Suprapubic skin (tissue), 4 donors: ENCODE measurements at regions not wholly inside any gene's neighbourhood (a gene's known extent, or its start where the extent isn't known, plus 50 kb on each side); places are given as distances from the start of the nearest gene placed in this dataset.

Experiments
- DNase-seq, 2 donors: peaks; one replicate each; pipeline ENCODE4 v3.0.0-alpha.2; 2019; ENCODE audit warnings: low spot score in 2 of 2
- H3K27ac ChIP-seq: fragments of 200-600 bp; sonication (generic); one replicate; pipeline ENCODE4 v1.5.1; 2019
- H3K27me3 ChIP-seq: fragments of 200-600 bp; sonication (generic); one replicate; pipeline ENCODE4 v1.5.1; 2019
- H3K36me3 ChIP-seq: fragments of 200-600 bp; sonication (generic); one replicate; pipeline ENCODE4 v1.5.1; 2019
- H3K4me1 ChIP-seq: fragments of 200-600 bp; sonication (generic); one replicate; pipeline ENCODE4 v1.5.1; 2019
- H3K4me3 ChIP-seq: fragments of 200-600 bp; sonication (generic); one replicate; pipeline ENCODE4 v1.5.1; 2019; ENCODE audit warnings: mild to moderate bottlenecking
- H3K9me3 ChIP-seq: fragments of 200-600 bp; sonication (generic); one replicate; pipeline ENCODE4 v1.5.1; 2019
- CTCF ChIP-seq, 2 donors: fragments of 200-600 bp in 1 of 2; fragments of 450-650 bp in 1 of 2; sonication (generic) in 1 of 2; IDR thresholded peaks; one replicate each; pipeline ENCODE4 v1.5.1; 2016 to 2019; ENCODE audit warnings: antibody characterized with exemption in 2 of 2, mild to moderate bottlenecking in 1 of 2, moderate library complexity in 1 of 2
- EP300 ChIP-seq: sonication (generic); formaldehyde crosslinking; IDR thresholded peaks from one replicate; pipeline ENCODE4 v1.6.1; 2017; ENCODE audit warnings: antibody characterized with exemption
- POLR2A ChIP-seq, 2 donors: fragments of 450-650 bp; IDR thresholded peaks; one replicate each; pipeline ENCODE4 v1.6.1; 2017; ENCODE audit warnings: antibody characterized with exemption in 2 of 2, mild to moderate bottlenecking in 2 of 2, moderate library complexity in 2 of 2
- POLR2AphosphoS5 ChIP-seq, 3 donors: sonication (generic); formaldehyde crosslinking; IDR thresholded peaks; one replicate each; pipeline ENCODE4 v1.6.1; 2017; ENCODE audit warnings: antibody characterized with exemption in 3 of 3
- WGBS: methylation state at CpG from one replicate; pipeline ENCODE4 v1.1.5; 2018; 5-methylcytosine and 5-hydroxymethylcytosine counted together

- Histone ChIP-seq H3K4me3 (no peak overlapping the region), H3K36me3 (no peaks in the 10 kb centered on the region), H3K4me1 (no peaks in the 10 kb centered on the region), H3K27ac (no peak overlapping the region), H3K9me3 (no peaks in the 10 kb centered on the region), H3K27me3 (no peaks in the 10 kb centered on the region)
- DNase-seq, result no peak
- WGBS, result 97% methylated on average over 1 of the region's 1 CpG
- TF ChIP-seq CTCF (IDR thresholded peaks at IDR 0.05), result no peak
- TF ChIP-seq POLR2A (IDR thresholded peaks at IDR 0.05), result no peak
- TF ChIP-seq POLR2AphosphoS5 (IDR thresholded peaks at IDR 0.05), result no peak
- no peak for TF ChIP-seq EP300
Measured at GRCh38 chr16:51869176-51869575, 677.8 kb downstream of the TOX3 start.

DNA sequence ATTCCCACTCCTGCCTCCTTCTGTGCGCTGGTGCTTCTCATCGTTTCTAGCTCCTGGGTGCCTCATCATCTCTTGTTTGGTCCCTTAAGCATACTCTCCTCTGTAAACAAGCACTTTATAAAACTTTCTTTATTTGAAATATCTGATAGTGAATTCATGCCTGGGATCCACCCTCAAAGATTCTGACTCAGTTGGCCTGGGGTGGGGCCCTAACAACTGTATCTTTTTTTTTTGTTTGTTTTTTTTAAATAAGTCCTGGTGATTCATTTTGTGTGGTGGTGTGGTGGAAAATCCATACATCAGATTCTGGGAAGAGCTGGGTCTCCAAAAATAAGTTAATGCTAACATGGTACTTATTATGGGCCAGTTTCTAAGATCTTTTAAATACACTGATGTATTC lies 678.3 kb downstream of the TOX3 start:
- Histone ChIP-seq H3K27me3 (no peaks in the 10 kb centered on the region), H3K4me1 (no peaks in the 10 kb centered on the region), H3K4me3 (no peak overlapping the region), H3K27ac (no peak overlapping the region), H3K9me3 (no peaks in the 10 kb centered on the region), H3K36me3 (no peaks in the 10 kb centered on the region)
- DNase-seq, result no peak
- no peak for TF ChIP-seq EP300
- no peak for TF ChIP-seq POLR2A (IDR thresholded peaks at IDR 0.05)
- TF ChIP-seq CTCF (IDR thresholded peaks at IDR 0.05), result no peak
- TF ChIP-seq POLR2AphosphoS5 (IDR thresholded peaks at IDR 0.05), result no peak
- WGBS, result 90% methylated on average over 2 of the region's 2 CpGs

GRCh38 chr16:51867386-51868065 lies 679.4 kb downstream of the TOX3 start:
- Histone ChIP-seq H3K4me3 (no peak overlapping the region), H3K27ac (no peak overlapping the region), H3K36me3 (no peaks in the 10 kb centered on the region), H3K9me3 (no peaks in the 10 kb centered on the region), H3K4me1 (no peaks in the 10 kb centered on the region), H3K27me3 (no peaks in the 10 kb centered on the region)
- no peak for TF ChIP-seq POLR2A (IDR thresholded peaks at IDR 0.05)
- TF ChIP-seq POLR2AphosphoS5 (IDR thresholded peaks at IDR 0.05), result no peak
- no peak for TF ChIP-seq EP300
- TF ChIP-seq CTCF (IDR thresholded peaks at IDR 0.05), result no peak
- no peak for DNase-seq
- 83% methylated on average over 8 of the region's 8 CpGs for WGBS

DNA sequence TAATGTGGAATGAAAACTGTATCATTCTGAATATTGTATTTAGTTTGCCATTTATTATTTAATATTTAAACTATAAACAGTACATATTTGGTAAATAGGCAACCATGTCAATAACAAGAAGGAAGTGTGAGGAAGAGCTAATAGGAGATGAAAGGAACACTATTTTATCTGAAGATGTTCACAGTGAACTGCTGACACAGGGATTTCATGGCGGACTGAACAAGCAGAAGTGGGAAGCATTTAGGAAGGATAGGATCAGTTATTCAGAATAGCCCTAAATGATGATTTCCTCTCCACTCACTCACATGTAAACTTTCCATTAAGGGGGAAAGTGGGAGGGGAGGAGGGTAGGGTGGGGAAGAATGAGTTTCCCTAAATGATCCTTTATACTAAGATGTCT lies 682.4 kb downstream of the TOX3 start:
- H3K4me3 ChIP-seq, result no peak overlapping the region
- no peaks in the 10 kb centered on the region for H3K9me3 ChIP-seq
- TF ChIP-seq POLR2A (IDR thresholded peaks at IDR 0.05) (no peak), POLR2AphosphoS5 (IDR thresholded peaks at IDR 0.05) (no peak), CTCF (IDR thresholded peaks at IDR 0.05) (no peak), EP300 (no peak)
- H3K27ac ChIP-seq, result no peak overlapping the region
- H3K27me3 ChIP-seq, result no peaks in the 10 kb centered on the region
- no peaks in the 10 kb centered on the region for H3K36me3 ChIP-seq
- H3K4me1 ChIP-seq, result no peaks in the 10 kb centered on the region
- 86% methylated on average over 1 of the region's 1 CpG for WGBS
- no peak for DNase-seq

- Histone ChIP-seq H3K27ac (no peak overlapping the region), H3K4me1 (no peaks in the 10 kb centered on the region), H3K9me3 (no peaks in the 10 kb centered on the region), H3K4me3 (no peak overlapping the region), H3K27me3 (no peaks in the 10 kb centered on the region), H3K36me3 (no peaks in the 10 kb centered on the region)
- no peak for TF ChIP-seq POLR2A (IDR thresholded peaks at IDR 0.05)
- TF ChIP-seq POLR2AphosphoS5 (IDR thresholded peaks at IDR 0.05), result no peak
- TF ChIP-seq CTCF (IDR thresholded peaks at IDR 0.05), result no peak
- no peak for TF ChIP-seq EP300
- no peak for DNase-seq
- 62% methylated on average over 4 of the region's 4 CpGs for WGBS
Measured at GRCh38 chr16:51854401-51854951, 692.5 kb downstream of the TOX3 start.
